GM23338 (cell line): ENCODE measurements at regions not wholly inside any gene's neighbourhood (a gene's known extent, or its start where the extent isn't known, plus 50 kb on each side); places are given as distances from the start of the nearest gene placed in this dataset.

Experiments used
- ATAC-seq: fragments of 200-7000 bp; cut with Tn5 transposase; 3 replicates; pipeline ENCODE4 v1.9.1; 2020
- DNase-seq: peaks from one replicate; pipeline ENCODE4 v3.0.0-alpha.2; 2015; ENCODE audit warnings: low spot score
- H2AFZ ChIP-seq: fragments of 200-600 bp; sonication (generic); 2 replicates; pipeline ENCODE4 v1.8.0; 2016; ENCODE audit warnings: antibody characterized with exemption, mild to moderate bottlenecking, moderate library complexity
- H3F3A ChIP-seq: fragments of 200-600 bp; sonication (generic); replicated peaks from 2 replicates; pipeline ENCODE4 v1.8.0; 2017; ENCODE audit warnings: antibody characterized with exemption, mixed run types, low read depth
- H3K27ac ChIP-seq: fragments of 200-600 bp; sonication (generic); 2 replicates; pipeline ENCODE4 v1.6.1; 2016; ENCODE audit warnings: low read depth
- H3K27me3 ChIP-seq: fragments of 200-600 bp; sonication (generic); 2 replicates; pipeline ENCODE4 v1.8.0; 2016; ENCODE audit warnings: mild to moderate bottlenecking, mixed run types, moderate library complexity; ENCODE audit not compliant: insufficient read depth
- H3K36me3 ChIP-seq: fragments of 200-600 bp; sonication (generic); 2 replicates; pipeline ENCODE4 v1.8.0; 2016; ENCODE audit warnings: mild to moderate bottlenecking; ENCODE audit not compliant: insufficient read depth
- H3K4me1 ChIP-seq: fragments of 200-600 bp; sonication (generic); 2 replicates; pipeline ENCODE4 v1.8.0; 2016; ENCODE audit warnings: mild to moderate bottlenecking, moderate library complexity; ENCODE audit not compliant: insufficient read depth
- H3K4me2 ChIP-seq: fragments of 200-600 bp; sonication (generic); 2 replicates; pipeline ENCODE4 v1.7.1; 2017; ENCODE audit warnings: mixed run types
- H3K4me3 ChIP-seq: fragments of 200-600 bp; sonication (generic); 2 replicates; pipeline ENCODE4 v1.6.1; 2016; ENCODE audit warnings: mixed run types
- H3K79me2 ChIP-seq: fragments of 200-600 bp; sonication (generic); replicated peaks from 2 replicates; pipeline ENCODE4 v1.8.0; 2017; ENCODE audit warnings: mild to moderate bottlenecking; ENCODE audit not compliant: insufficient read depth
- H3K9me2 ChIP-seq: fragments of 200-600 bp; sonication (generic); 2 replicates; pipeline ENCODE4 v1.8.0; 2017; ENCODE audit not compliant: insufficient read depth
- H4K20me1 ChIP-seq: fragments of 200-600 bp; sonication (generic); replicated peaks from 2 replicates; pipeline ENCODE4 v1.8.0; 2017; ENCODE audit warnings: mild to moderate bottlenecking; ENCODE audit not compliant: insufficient read depth
- H3K27ac Mint-ChIP-seq: 2 replicates; pipeline ENCODE4 v1.8.0; 2020; ENCODE audit warnings: inconsistent platforms, mild to moderate bottlenecking, moderate library complexity, mixed read lengths
- H3K27me3 Mint-ChIP-seq: 3 replicates; pipeline ENCODE4 v1.8.0; 2022; ENCODE audit warnings: low read depth, mild to moderate bottlenecking, moderate library complexity, mixed read lengths, inconsistent platforms; ENCODE audit not compliant: insufficient read depth, poor library complexity
- H3K36me3 Mint-ChIP-seq: 3 replicates; pipeline ENCODE4 v1.8.0; 2021; ENCODE audit warnings: low read depth, mild to moderate bottlenecking, inconsistent platforms, moderate library complexity, mixed read lengths
- H3K4me1 Mint-ChIP-seq: 3 replicates; pipeline ENCODE4 v1.8.0; 2020; ENCODE audit warnings: mild to moderate bottlenecking, inconsistent platforms, mixed read lengths
- H3K4me3 Mint-ChIP-seq: 3 replicates; pipeline ENCODE4 v1.8.0; 2021; ENCODE audit warnings: moderate library complexity, mild to moderate bottlenecking, inconsistent platforms, mixed read lengths
- H3K9me3 Mint-ChIP-seq: 3 replicates; pipeline ENCODE4 v1.8.0; 2020; ENCODE audit warnings: moderate library complexity, mild to moderate bottlenecking, inconsistent platforms, mixed read lengths
- CREB1 ChIP-seq: fragments of 250-450 bp; sonication (Bioruptor Pico); IDR thresholded peaks from 2 replicates; pipeline ENCODE4 v1.5.0; 2020; ENCODE audit warnings: low read depth, mild to moderate bottlenecking, moderate library complexity
- EZH2phosphoT487 ChIP-seq: fragments of 200-600 bp; sonication (generic); IDR thresholded peaks from one replicate; pipeline ENCODE4 v1.8.1; 2018; ENCODE audit warnings: antibody characterized with exemption; ENCODE audit not compliant: unreplicated experiment
- JUNB ChIP-seq: IDR thresholded peaks from one replicate; pipeline ENCODE4 v1.6.1; 2016; ENCODE audit warnings: antibody characterized with exemption; ENCODE audit not compliant: unreplicated experiment
- NANOG ChIP-seq: IDR thresholded peaks from 2 replicates; pipeline ENCODE4 v1.6.1; 2016; ENCODE audit warnings: antibody characterized with exemption, borderline replicate concordance
- REST ChIP-seq: IDR thresholded peaks from one replicate; pipeline ENCODE4 v1.6.1; 2018; ENCODE audit warnings: antibody characterized with exemption; ENCODE audit not compliant: unreplicated experiment
- STAT1 ChIP-seq: IDR thresholded peaks from one replicate; pipeline ENCODE4 v1.6.1; 2016; ENCODE audit warnings: antibody characterized with exemption; ENCODE audit not compliant: unreplicated experiment
- TF ChIP-seq, protein P1 (sequence below): fragments of 250-450 bp; sonication (Bioruptor Pico); IDR thresholded peaks from 2 replicates; pipeline ENCODE4 v1.5.0; 2020; ENCODE audit warnings: mild to moderate bottlenecking, moderate library complexity

DNA sequence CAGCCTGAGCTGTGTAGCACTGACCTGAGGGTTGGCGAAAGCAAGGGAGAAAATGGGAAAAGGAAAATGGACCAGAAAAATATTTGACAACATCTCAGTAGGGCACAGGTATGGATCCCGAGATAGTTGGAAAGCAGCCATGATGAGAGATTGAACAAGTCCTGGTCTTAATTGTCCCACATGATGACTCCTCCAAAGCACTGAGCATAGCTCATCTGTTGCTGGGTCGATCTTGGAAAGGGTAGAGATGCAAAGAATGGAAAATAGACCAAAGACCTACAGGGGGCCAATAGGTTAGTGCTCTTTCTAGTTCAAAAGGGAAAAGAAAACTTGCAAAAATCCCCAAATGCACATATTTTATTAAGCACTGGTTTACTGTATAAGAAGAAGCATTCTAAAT is 251.9 kb downstream of the SEC23A start (continued):
- TF ChIP-seq REST (no peak), CREB1 (no peak), NANOG (no peak)

DNA sequence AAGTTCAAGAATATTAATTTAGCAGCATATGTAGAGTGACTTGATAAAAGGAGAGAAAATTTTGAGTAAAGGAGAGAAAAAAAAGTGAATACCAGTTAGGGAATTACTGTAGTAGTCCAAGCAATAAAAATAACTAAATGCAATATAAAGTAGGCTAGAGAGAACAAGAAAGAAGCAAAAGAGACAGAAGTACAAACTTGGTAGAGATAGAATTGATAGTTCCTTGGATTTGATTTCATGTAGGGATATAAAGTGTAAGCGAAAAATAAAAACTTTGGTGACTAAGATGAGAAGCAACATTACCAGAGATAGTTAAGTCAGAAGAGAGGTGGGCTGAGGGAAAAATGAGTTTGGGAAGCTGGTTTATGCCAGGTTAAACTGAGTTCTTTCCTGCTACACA is 252.4 kb downstream of the SEC23A start:
- Histone ChIP-seq H3K27me3 (no peaks in the 10 kb centered on the region), H3K4me1 (no peaks in the 10 kb centered on the region), H3K4me2 (no peak overlapping the region), H3F3A (no peaks in the 10 kb centered on the region), H3K27ac (no peak overlapping the region), H3K9me2 (0 out of 2 replicates have a peak, but pooled peaks cover 6% of the 10 kb centered on the region), H3K4me3 (no peak overlapping the region), H4K20me1 (no peaks in the 10 kb centered on the region), H3K79me2 (no peaks in the 10 kb centered on the region), H3K36me3 (no peaks in the 10 kb centered on the region), H2AFZ (no peak overlapping the region)
- Mint-ChIP-seq H3K9me3 (no peaks in the 10 kb centered on the region), H3K4me1 (no peaks in the 10 kb centered on the region), H3K36me3 (no peaks in the 10 kb centered on the region), H3K27me3 (no peaks in the 10 kb centered on the region), H3K27ac (no peak overlapping the region), H3K4me3 (no peak overlapping the region)
- DNase-seq, result no peak
- ATAC-seq, result no peak
- no peak for TF ChIP-seq STAT1
- TF ChIP-seq EZH2phosphoT487, result no peak
- TF ChIP-seq JUNB, result no peak
- TF ChIP-seq, protein P1, sequence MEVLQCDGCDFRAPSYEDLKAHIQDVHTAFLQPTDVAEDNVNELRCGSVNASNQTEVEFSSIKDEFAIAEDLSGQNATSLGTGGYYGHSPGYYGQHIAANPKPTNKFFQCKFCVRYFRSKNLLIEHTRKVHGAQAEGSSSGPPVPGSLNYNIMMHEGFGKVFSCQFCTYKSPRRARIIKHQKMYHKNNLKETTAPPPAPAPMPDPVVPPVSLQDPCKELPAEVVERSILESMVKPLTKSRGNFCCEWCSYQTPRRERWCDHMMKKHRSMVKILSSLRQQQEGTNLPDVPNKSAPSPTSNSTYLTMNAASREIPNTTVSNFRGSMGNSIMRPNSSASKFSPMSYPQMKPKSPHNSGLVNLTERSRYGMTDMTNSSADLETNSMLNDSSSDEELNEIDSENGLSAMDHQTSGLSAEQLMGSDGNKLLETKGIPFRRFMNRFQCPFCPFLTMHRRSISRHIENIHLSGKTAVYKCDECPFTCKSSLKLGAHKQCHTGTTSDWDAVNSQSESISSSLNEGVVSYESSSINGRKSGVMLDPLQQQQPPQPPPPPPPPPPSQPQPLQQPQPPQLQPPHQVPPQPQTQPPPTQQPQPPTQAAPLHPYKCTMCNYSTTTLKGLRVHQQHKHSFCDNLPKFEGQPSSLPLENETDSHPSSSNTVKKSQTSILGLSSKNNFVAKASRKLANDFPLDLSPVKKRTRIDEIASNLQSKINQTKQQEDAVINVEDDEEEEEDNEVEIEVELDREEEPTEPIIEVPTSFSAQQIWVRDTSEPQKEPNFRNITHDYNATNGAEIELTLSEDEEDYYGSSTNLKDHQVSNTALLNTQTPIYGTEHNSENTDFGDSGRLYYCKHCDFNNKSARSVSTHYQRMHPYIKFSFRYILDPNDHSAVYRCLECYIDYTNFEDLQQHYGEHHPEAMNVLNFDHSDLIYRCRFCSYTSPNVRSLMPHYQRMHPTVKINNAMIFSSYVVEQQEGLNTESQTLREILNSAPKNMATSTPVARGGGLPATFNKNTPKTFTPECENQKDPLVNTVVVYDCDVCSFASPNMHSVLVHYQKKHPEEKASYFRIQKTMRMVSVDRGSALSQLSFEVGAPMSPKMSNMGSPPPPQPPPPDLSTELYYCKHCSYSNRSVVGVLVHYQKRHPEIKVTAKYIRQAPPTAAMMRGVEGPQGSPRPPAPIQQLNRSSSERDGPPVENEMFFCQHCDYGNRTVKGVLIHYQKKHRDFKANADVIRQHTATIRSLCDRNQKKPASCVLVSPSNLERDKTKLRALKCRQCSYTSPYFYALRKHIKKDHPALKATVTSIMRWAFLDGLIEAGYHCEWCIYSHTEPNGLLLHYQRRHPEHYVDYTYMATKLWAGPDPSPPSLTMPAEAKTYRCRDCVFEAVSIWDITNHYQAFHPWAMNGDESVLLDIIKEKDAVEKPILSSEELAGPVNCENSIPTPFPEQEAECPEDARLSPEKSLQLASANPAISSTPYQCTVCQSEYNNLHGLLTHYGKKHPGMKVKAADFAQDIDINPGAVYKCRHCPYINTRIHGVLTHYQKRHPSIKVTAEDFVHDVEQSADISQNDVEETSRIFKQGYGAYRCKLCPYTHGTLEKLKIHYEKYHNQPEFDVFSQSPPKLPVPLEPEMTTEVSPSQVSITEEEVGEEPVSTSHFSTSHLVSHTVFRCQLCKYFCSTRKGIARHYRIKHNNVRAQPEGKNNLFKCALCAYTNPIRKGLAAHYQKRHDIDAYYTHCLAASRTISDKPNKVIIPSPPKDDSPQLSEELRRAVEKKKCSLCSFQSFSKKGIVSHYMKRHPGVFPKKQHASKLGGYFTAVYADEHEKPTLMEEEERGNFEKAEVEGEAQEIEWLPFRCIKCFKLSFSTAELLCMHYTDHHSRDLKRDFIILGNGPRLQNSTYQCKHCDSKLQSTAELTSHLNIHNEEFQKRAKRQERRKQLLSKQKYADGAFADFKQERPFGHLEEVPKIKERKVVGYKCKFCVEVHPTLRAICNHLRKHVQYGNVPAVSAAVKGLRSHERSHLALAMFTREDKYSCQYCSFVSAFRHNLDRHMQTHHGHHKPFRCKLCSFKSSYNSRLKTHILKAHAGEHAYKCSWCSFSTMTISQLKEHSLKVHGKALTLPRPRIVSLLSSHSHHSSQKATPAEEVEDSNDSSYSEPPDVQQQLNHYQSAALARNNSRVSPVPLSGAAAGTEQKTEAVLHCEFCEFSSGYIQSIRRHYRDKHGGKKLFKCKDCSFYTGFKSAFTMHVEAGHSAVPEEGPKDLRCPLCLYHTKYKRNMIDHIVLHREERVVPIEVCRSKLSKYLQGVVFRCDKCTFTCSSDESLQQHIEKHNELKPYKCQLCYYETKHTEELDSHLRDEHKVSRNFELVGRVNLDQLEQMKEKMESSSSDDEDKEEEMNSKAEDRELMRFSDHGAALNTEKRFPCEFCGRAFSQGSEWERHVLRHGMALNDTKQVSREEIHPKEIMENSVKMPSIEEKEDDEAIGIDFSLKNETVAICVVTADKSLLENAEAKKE (CRISPR knock-in tag), result no peak
